ENCODE measurements at regions not wholly inside any gene's neighbourhood (a gene's known extent, or its start where the extent isn't known, plus 50 kb on each side); places are given as distances from the start of the nearest gene placed in this dataset.

- Mint-ChIP-seq H3K36me3 (no peaks in the 10 kb centered on the region), H3K27me3 (ENCODE audit: low read depth in 3 of 3) (no peaks in the 10 kb centered on the region), H3K27ac (no peak overlapping the region), H3K4me1 (no peaks in the 10 kb centered on the region), H3K4me3 (no peak overlapping the region), H3K9me3 (peaks cover 0 to 9% (median 5%) of the 10 kb centered on the region in 6 donors)
- no peak for DNase-seq
Measured at GRCh38 chr5:99721506-99721905, 792.7 kb upstream of the CHD1 start.

- DNase-seq = no peak
- Mint-ChIP-seq H3K4me3 (no peak overlapping the region), H3K27ac (no peak overlapping the region), H3K9me3 (peaks cover 4 to 13% (median 7%) of the 10 kb centered on the region in 6 donors), H3K36me3 (no peaks in the 10 kb centered on the region), H3K4me1 (no peaks in the 10 kb centered on the region), H3K27me3 (ENCODE audit: low read depth in 3 of 3) (no peaks in the 10 kb centered on the region)
Measured at GRCh38 chr5:99715921-99716320, 787.1 kb upstream of the CHD1 start.

- H3K4me1 Mint-ChIP-seq = no peaks in the 10 kb centered on the region
- H3K27me3 Mint-ChIP-seq (ENCODE audit: low read depth in 3 of 3) = no peaks in the 10 kb centered on the region
- no peak overlapping the region for H3K27ac Mint-ChIP-seq
- no peak for DNase-seq
- peaks cover 2 to 24% (median 13%) of the 10 kb centered on the region in 6 donors for H3K9me3 Mint-ChIP-seq
- H3K36me3 Mint-ChIP-seq = no peaks in the 10 kb centered on the region
- no peak overlapping the region for H3K4me3 Mint-ChIP-seq
Measured at GRCh38 chr5:99706160-99706559, 777.4 kb upstream of the CHD1 start.

GRCh38 chr5:99702565-99702964 lies 773.8 kb upstream of the CHD1 start:
- Mint-ChIP-seq H3K9me3 (peaks cover 2 to 28% (median 15%) of the 10 kb centered on the region in 6 donors), H3K4me3 (no peak overlapping the region), H3K27me3 (ENCODE audit: low read depth in 3 of 3) (no peaks in the 10 kb centered on the region)

GRCh38 chr5:99694884-99695283 lies 766.1 kb upstream of the CHD1 start:
- Mint-ChIP-seq H3K4me3 (no peak overlapping the region), H3K27ac (no peak overlapping the region), H3K27me3 (ENCODE audit: low read depth in 3 of 3) (no peaks in the 10 kb centered on the region), H3K9me3 (peaks cover 8 to 21% (median 13%) of the 10 kb centered on the region in 6 donors), H3K4me1 (no peaks in the 10 kb centered on the region), H3K36me3 (no peaks in the 10 kb centered on the region)
- DNase-seq = no peak

More at GRCh38 chr5:99702565-99702964, 773.8 kb upstream of the CHD1 start:
- no peak for DNase-seq
- Mint-ChIP-seq H3K36me3 (no peaks in the 10 kb centered on the region), H3K27ac (no peak overlapping the region), H3K4me1 (no peaks in the 10 kb centered on the region)

- no peak overlapping the region for H3K4me3 Mint-ChIP-seq
- no peaks in the 10 kb centered on the region for H3K36me3 Mint-ChIP-seq
- no peak overlapping the region for H3K27ac Mint-ChIP-seq
- DNase-seq = no peak
- peaks cover 0 to 2% (median 0%) of the 10 kb centered on the region in 3 donors for H3K27me3 Mint-ChIP-seq (ENCODE audit: low read depth in 3 of 3)
- H3K9me3 Mint-ChIP-seq = peaks cover 0 to 35% (median 16%) of the 10 kb centered on the region in 6 donors
- no peaks in the 10 kb centered on the region for H3K4me1 Mint-ChIP-seq
Measured at GRCh38 chr5:99686538-99686937, 757.7 kb upstream of the CHD1 start.

GRCh38 chr5:99675974-99676373 lies 747.2 kb upstream of the CHD1 start:
- Mint-ChIP-seq H3K9me3 (peaks cover 0 to 27% (median 8%) of the 10 kb centered on the region in 6 donors), H3K4me3 (no peak overlapping the region), H3K36me3 (no peaks in the 10 kb centered on the region), H3K4me1 (no peaks in the 10 kb centered on the region), H3K27me3 (ENCODE audit: low read depth in 3 of 3) (peaks cover 0 to 3% (median 0%) of the 10 kb centered on the region in 3 donors), H3K27ac (no peak overlapping the region)
- no peak for DNase-seq

GRCh38 chr5:99674101-99674500 lies 745.3 kb upstream of the CHD1 start:
- Mint-ChIP-seq H3K4me3 (no peak overlapping the region), H3K9me3 (peaks cover 0 to 13% (median 5%) of the 10 kb centered on the region in 6 donors), H3K27me3 (ENCODE audit: low read depth in 3 of 3) (peaks cover 0 to 3% (median 0%) of the 10 kb centered on the region in 3 donors), H3K27ac (no peak overlapping the region), H3K4me1 (no peaks in the 10 kb centered on the region), H3K36me3 (no peaks in the 10 kb centered on the region)
- no peak for DNase-seq

- H3K9me3 Mint-ChIP-seq = peaks cover 0 to 19% (median 6%) of the 10 kb centered on the region in 6 donors
- H3K36me3 Mint-ChIP-seq = peaks cover 0 to 5% (median 0%) of the 10 kb centered on the region in 3 donors
- H3K4me1 Mint-ChIP-seq = no peaks in the 10 kb centered on the region
- no peak for DNase-seq
- peaks cover 0 to 3% (median 0%) of the 10 kb centered on the region in 3 donors for H3K27me3 Mint-ChIP-seq (ENCODE audit: low read depth in 3 of 3)
- H3K4me3 Mint-ChIP-seq = no peak overlapping the region
- H3K27ac Mint-ChIP-seq = no peak overlapping the region
Measured at GRCh38 chr5:99664972-99665371, 736.2 kb upstream of the CHD1 start.

GRCh38 chr5:99651298-99651697 lies 722.5 kb upstream of the CHD1 start:
- DNase-seq = no peak
- no peaks in the 10 kb centered on the region for H3K27me3 Mint-ChIP-seq (ENCODE audit: low read depth in 3 of 3)
- peaks cover 2 to 33% (median 9%) of the 10 kb centered on the region in 6 donors for H3K9me3 Mint-ChIP-seq
- no peaks in the 10 kb centered on the region for H3K4me1 Mint-ChIP-seq
- H3K27ac Mint-ChIP-seq = no peak overlapping the region
- peaks cover 0 to 5% (median 4%) of the 10 kb centered on the region in 3 donors for H3K36me3 Mint-ChIP-seq
- H3K4me3 Mint-ChIP-seq = no peak overlapping the region

- Mint-ChIP-seq H3K4me3 (no peak overlapping the region), H3K27me3 (ENCODE audit: low read depth in 3 of 3) (no peaks in the 10 kb centered on the region), H3K27ac (no peak overlapping the region), H3K36me3 (no peaks in the 10 kb centered on the region), H3K9me3 (peaks cover 5 to 30% (median 16%) of the 10 kb centered on the region in 6 donors), H3K4me1 (no peaks in the 10 kb centered on the region)
- no peak for DNase-seq
Measured at GRCh38 chr5:99646011-99646647, 717.3 kb upstream of the CHD1 start.

GRCh38 chr5:99644822-99645221 lies 716.0 kb upstream of the CHD1 start:
- H3K9me3 Mint-ChIP-seq = peaks cover 5 to 24% (median 15%) of the 10 kb centered on the region in 6 donors
- no peak for DNase-seq
- no peaks in the 10 kb centered on the region for H3K4me1 Mint-ChIP-seq
- no peaks in the 10 kb centered on the region for H3K27me3 Mint-ChIP-seq (ENCODE audit: low read depth in 3 of 3)
- H3K27ac Mint-ChIP-seq = no peak overlapping the region
- H3K36me3 Mint-ChIP-seq = no peaks in the 10 kb centered on the region
- no peak overlapping the region for H3K4me3 Mint-ChIP-seq

- Mint-ChIP-seq H3K9me3 (peaks cover 5 to 42% (median 22%) of the 10 kb centered on the region in 6 donors), H3K27ac (no peak overlapping the region), H3K4me3 (no peak overlapping the region), H3K36me3 (no peaks in the 10 kb centered on the region), H3K27me3 (ENCODE audit: low read depth in 3 of 3) (no peaks in the 10 kb centered on the region), H3K4me1 (no peaks in the 10 kb centered on the region)
- no peak for DNase-seq
Measured at GRCh38 chr5:99640646-99641045, 711.8 kb upstream of the CHD1 start.

GRCh38 chr5:99639905-99640304 lies 711.1 kb upstream of the CHD1 start:
- Mint-ChIP-seq H3K27me3 (ENCODE audit: low read depth in 3 of 3) (no peaks in the 10 kb centered on the region), H3K27ac (no peak overlapping the region), H3K4me3 (no peak overlapping the region), H3K4me1 (no peaks in the 10 kb centered on the region), H3K36me3 (no peaks in the 10 kb centered on the region), H3K9me3 (peaks cover 4 to 42% (median 22%) of the 10 kb centered on the region in 6 donors)
- no peak for DNase-seq

- H3K9me3 Mint-ChIP-seq = peaks cover 6 to 41% (median 23%) of the 10 kb centered on the region in 6 donors
- no peaks in the 10 kb centered on the region for H3K27me3 Mint-ChIP-seq (ENCODE audit: low read depth in 3 of 3)
- H3K27ac Mint-ChIP-seq = no peak overlapping the region
- no peak for DNase-seq
- no peaks in the 10 kb centered on the region for H3K36me3 Mint-ChIP-seq
- H3K4me1 Mint-ChIP-seq = no peaks in the 10 kb centered on the region
- no peak overlapping the region for H3K4me3 Mint-ChIP-seq
Measured at GRCh38 chr5:99636663-99637062, 707.9 kb upstream of the CHD1 start.

Measured in immature natural killer cell (primary cell).